H9 (cell line): ENCODE measurements at regions not wholly inside any gene's neighbourhood (a gene's known extent, or its start where the extent isn't known, plus 50 kb on each side); places are given as distances from the start of the nearest gene placed in this dataset.

ENCODE experiments used
- DNase-seq: peaks from one replicate; pipeline ENCODE4 v3.0.0-alpha.2; 2017
- H2AFZ ChIP-seq: one replicate; pipeline ENCODE4 v1.6.1; 2013; ENCODE audit warnings: mild to moderate bottlenecking, low read length, control low read depth, moderate library complexity
- H2AK5ac ChIP-seq: 2 replicates; pipeline ENCODE4 v1.6.1; 2013; ENCODE audit warnings: low read length, control low read depth, mixed read lengths; ENCODE audit not compliant: insufficient read length
- H2BK120ac ChIP-seq: one replicate; pipeline ENCODE4 v1.6.1; 2013; ENCODE audit warnings: low read depth, mild to moderate bottlenecking, low read length, control low read depth, inconsistent platforms; ENCODE audit not compliant: poor library complexity, severe bottlenecking
- H2BK12ac ChIP-seq: 2 replicates; pipeline ENCODE4 v1.6.1; 2013; ENCODE audit warnings: low read length, control low read depth, mixed read lengths, low read depth; ENCODE audit not compliant: insufficient read length
- H2BK15ac ChIP-seq: 2 replicates; pipeline ENCODE4 v1.6.1; 2013; ENCODE audit warnings: low read depth, low read length, control low read depth
- H2BK20ac ChIP-seq: one replicate; pipeline ENCODE4 v1.6.1; 2013; ENCODE audit warnings: low read depth, mild to moderate bottlenecking, low read length, control low read depth, inconsistent platforms; ENCODE audit not compliant: poor library complexity, severe bottlenecking
- H2BK5ac ChIP-seq: 2 replicates; pipeline ENCODE4 v1.6.1; 2013; ENCODE audit warnings: low read length, control low read depth, mixed read lengths; ENCODE audit not compliant: insufficient read length
- H3K14ac ChIP-seq: 2 replicates; pipeline ENCODE4 v1.6.1; 2013; ENCODE audit warnings: low read length, control low read depth; ENCODE audit not compliant: insufficient read depth
- H3K18ac ChIP-seq: 2 replicates; pipeline ENCODE4 v1.6.1; 2013; ENCODE audit warnings: low read depth, mild to moderate bottlenecking, mixed read lengths, low read length, control low read depth; ENCODE audit not compliant: insufficient read length
- H3K23ac ChIP-seq: 2 replicates; pipeline ENCODE4 v1.6.1; 2013; ENCODE audit warnings: low read length, control low read depth, mixed read lengths, low read depth; ENCODE audit not compliant: insufficient read length
- H3K23me2 ChIP-seq: 2 replicates; pipeline ENCODE4 v1.6.1; 2013; ENCODE audit warnings: low read depth, mild to moderate bottlenecking, mixed read lengths, low read length, control low read depth; ENCODE audit not compliant: insufficient read length, poor library complexity, severe bottlenecking
- H3K27ac ChIP-seq: 2 replicates; pipeline ENCODE4 v1.5.1; 2013; ENCODE audit warnings: low read length, control low read depth, mixed read lengths, low read depth; ENCODE audit not compliant: insufficient read length
- H3K27me3 ChIP-seq: 2 replicates; pipeline ENCODE4 v1.6.1; 2013; ENCODE audit warnings: low read length, control low read depth, inconsistent platforms; ENCODE audit not compliant: insufficient read depth
- H3K4ac ChIP-seq: 2 replicates; pipeline ENCODE4 v1.6.1; 2013; ENCODE audit warnings: low read depth, mild to moderate bottlenecking, control low read depth, inconsistent platforms, low read length, moderate library complexity
- H3K4me1 ChIP-seq: 2 replicates; pipeline ENCODE4 v1.6.1; 2013; ENCODE audit warnings: low read length, control low read depth, inconsistent platforms; ENCODE audit not compliant: insufficient read depth
- H3K4me2 ChIP-seq: 2 replicates; pipeline ENCODE4 v1.6.1; 2013; ENCODE audit warnings: low read length, control low read depth, mixed read lengths; ENCODE audit not compliant: insufficient read length, insufficient read depth
- H3K56ac ChIP-seq: 2 replicates; pipeline ENCODE4 v1.6.1; 2013; ENCODE audit warnings: low read depth, mild to moderate bottlenecking, mixed read lengths, low read length, control low read depth; ENCODE audit not compliant: insufficient read length
- H3K79me1 ChIP-seq: 2 replicates; pipeline ENCODE4 v1.6.1; 2013; ENCODE audit warnings: low read depth, mild to moderate bottlenecking, moderate library complexity, low read length, control low read depth, inconsistent platforms; ENCODE audit not compliant: insufficient read depth, poor library complexity, severe bottlenecking
- H3K79me2 ChIP-seq: 2 replicates; pipeline ENCODE4 v1.6.1; 2013; ENCODE audit warnings: low read length, control low read depth, inconsistent platforms; ENCODE audit not compliant: insufficient read depth
- H3K9ac ChIP-seq: 2 replicates; pipeline ENCODE4 v1.6.1; 2013; ENCODE audit warnings: low read length, control low read depth, mixed read lengths; ENCODE audit not compliant: insufficient read length; ENCODE audit errors: extremely low read depth
- H3K9me3 ChIP-seq: one replicate; pipeline ENCODE4 v1.6.1; 2013; ENCODE audit warnings: low read depth, low read length, inconsistent platforms; ENCODE audit not compliant: control insufficient read depth
- H3T11ph ChIP-seq: one replicate; pipeline ENCODE4 v1.6.1; 2013; ENCODE audit warnings: mild to moderate bottlenecking, low read length, control low read depth, inconsistent platforms
- H4K20me1 ChIP-seq: one replicate; pipeline ENCODE4 v1.6.1; 2013; ENCODE audit not compliant: control insufficient read depth, insufficient read length, insufficient read depth
- H4K5ac ChIP-seq: 2 replicates; pipeline ENCODE4 v1.6.1; 2013; ENCODE audit warnings: low read depth, mild to moderate bottlenecking, mixed read lengths, low read length, control low read depth; ENCODE audit not compliant: insufficient read length
- H4K8ac ChIP-seq: replicated peaks from 2 replicates; pipeline ENCODE4 v1.6.1; 2013; ENCODE audit warnings: low read length, control low read depth, mixed read lengths, low read depth; ENCODE audit not compliant: insufficient read length
- H4K91ac ChIP-seq: 2 replicates; pipeline ENCODE4 v1.6.1; 2013; ENCODE audit warnings: low read depth, mild to moderate bottlenecking, moderate library complexity, mixed read lengths, low read length, control low read depth; ENCODE audit not compliant: insufficient read length
- H3K27ac Mint-ChIP-seq, 3 experiments: 2 replicates in 2 of 3; 3 replicates in 1 of 3; pipeline ENCODE4 v1.8.0; 2020 to 2021; ENCODE audit warnings: mixed read lengths in 3 of 3, mild to moderate bottlenecking in 1 of 3, moderate library complexity in 1 of 3
- H3K27me3 Mint-ChIP-seq: 2 replicates; pipeline ENCODE4 v1.8.0; 2021; ENCODE audit warnings: low read depth, mild to moderate bottlenecking, moderate library complexity, mixed read lengths
- H3K36me3 Mint-ChIP-seq, 3 experiments: 2 replicates in 2 of 3; 3 replicates in 1 of 3; pipeline ENCODE4 v1.8.0; 2020 to 2021; ENCODE audit warnings: low read depth in 3 of 3, mixed read lengths in 3 of 3; ENCODE audit not compliant: insufficient read depth in 1 of 3
- H3K4me1 Mint-ChIP-seq, 2 experiments: 2 replicates each; pipeline ENCODE4 v1.8.0; 2020; ENCODE audit warnings: mixed read lengths in 2 of 2
- H3K4me3 Mint-ChIP-seq, 2 experiments: 2 replicates in 1 of 2; 3 replicates in 1 of 2; pipeline ENCODE4 v1.8.0; 2020 to 2021; ENCODE audit warnings: mild to moderate bottlenecking in 2 of 2, mixed read lengths in 2 of 2, moderate library complexity in 1 of 2
- H3K9me3 Mint-ChIP-seq, 2 experiments: 2 replicates in 1 of 2; 3 replicates in 1 of 2; pipeline ENCODE4 v1.8.0; 2020; ENCODE audit warnings: mild to moderate bottlenecking in 2 of 2, mixed read lengths in 2 of 2, moderate library complexity in 1 of 2
- CTCF ChIP-seq: fragments of 200-600 bp; sonication (generic); conservative IDR thresholded peaks from 3 replicates; pipeline ENCODE4 v1.8.0; 2021; ENCODE audit warnings: antibody characterized with exemption, mild to moderate bottlenecking
- WGBS: extraction: QIAGEN DNeasy Blood & Tissue Kit; methylation state at CpG from one replicate; pipeline ENCODE4 v1.1.7; 2013; ENCODE audit warnings: missing lambda C conversion rate, low lambda C conversion rate, mixed read lengths; ENCODE audit not compliant: insufficient read length; ENCODE audit errors: extremely low coverage; 5-methylcytosine and 5-hydroxymethylcytosine counted together

GRCh38 chr10:63940277-63940922 lies 419.2 kb downstream of the REEP3 start:
- WGBS, result no CpG with 5 or more reads among the region's 1 CpG
- TF ChIP-seq CTCF, result no peak
- no peak for DNase-seq

More at GRCh38 chr10:63940277-63940922, 419.2 kb downstream of the REEP3 start:
- Histone ChIP-seq H3K23me2 (no peaks in the 10 kb centered on the region), H4K8ac (no peak overlapping the region), H3K79me1 (no peaks in the 10 kb centered on the region), H2AK5ac (no peak overlapping the region), H3K23ac (no peak overlapping the region), H3K9me3 (no peaks in the 10 kb centered on the region), H2AFZ (no peak overlapping the region), H2BK15ac (no peak overlapping the region), H2BK120ac (no peak overlapping the region), H2BK20ac (no peak overlapping the region), H4K91ac (no peak overlapping the region), H3K27ac (no peak overlapping the region), H3K9ac (no peak overlapping the region), H2BK5ac (no peak overlapping the region), H2BK12ac (no peak overlapping the region), H4K5ac (no peak overlapping the region), H3K4me1 (no peaks in the 10 kb centered on the region), H3K27me3 (no peaks in the 10 kb centered on the region), H3K4ac (no peak overlapping the region), H3K18ac (no peak overlapping the region), H3K79me2 (no peaks in the 10 kb centered on the region), H3K4me2 (no peak overlapping the region), H3K56ac (no peak overlapping the region), H4K20me1 (no peaks in the 10 kb centered on the region), H3T11ph (no peak overlapping the region), H3K14ac (no peak overlapping the region)
- Mint-ChIP-seq H3K4me1 (peaks cover 21 to 24% of the 10 kb centered on the region in 2 experiments), H3K27me3 (no peaks in the 10 kb centered on the region), H3K27ac (peak overlapping the region; percentile 67 to 83 (median 73); a peak in 3 of 7 replicates), H3K36me3 (no peaks in the 10 kb centered on the region), H3K4me3 (no peak overlapping the region), H3K9me3 (0 out of 5 replicates have a peak, but pooled peaks cover 0 to 2% of the 10 kb centered on the region in 2 experiments)
